Prostate gland (tissue), 2 donors: ENCODE measurements at regions not wholly inside any gene's neighbourhood (a gene's known extent, or its start where the extent isn't known, plus 50 kb on each side); places are given as distances from the start of the nearest gene placed in this dataset.

ENCODE experiments used
- CTCF ChIP-seq, 4 experiments: fragments of 200-600 bp in 2 of 4; fragments of 450-650 bp in 2 of 4; sonication (generic) in 2 of 4; IDR thresholded peaks; 1 replicate in 3 of 4; 2 replicates in 1 of 4; pipeline ENCODE4 v1.5.1; 2016 to 2019; ENCODE audit warnings: antibody characterized with exemption in 4 of 4, mild to moderate bottlenecking in 2 of 4, moderate library complexity in 2 of 4
- POLR2A ChIP-seq: fragments of 450-650 bp; IDR thresholded peaks from one replicate; pipeline ENCODE4 v1.6.1; 2016; ENCODE audit warnings: antibody characterized with exemption, mild to moderate bottlenecking
- POLR2AphosphoS5 ChIP-seq: sonication (generic); formaldehyde crosslinking; IDR thresholded peaks from one replicate; pipeline ENCODE4 v1.6.1; 2017; ENCODE audit warnings: antibody characterized with exemption

DNA sequence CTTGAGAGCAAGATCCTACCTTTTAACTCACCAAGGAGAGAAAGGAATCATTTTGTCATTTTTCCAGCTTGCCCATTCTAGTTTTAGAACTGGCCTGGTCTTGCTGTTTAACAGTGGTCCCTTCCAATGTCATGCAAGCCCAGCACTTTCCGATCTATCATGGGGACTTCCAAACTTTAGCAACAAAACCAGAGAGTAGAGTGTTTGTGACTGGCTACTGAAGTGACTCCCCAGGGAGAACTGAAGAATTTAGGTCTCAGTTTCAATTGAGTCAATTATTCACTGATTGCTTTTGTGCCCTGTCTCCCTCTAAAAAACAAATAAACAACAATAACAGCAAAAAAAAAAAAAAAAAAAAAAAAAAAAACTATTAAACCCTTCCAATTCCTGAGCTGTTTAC is 108.3 kb downstream of the LHFPL1 start:
- no peak for TF ChIP-seq CTCF (IDR thresholded peaks at IDR 0.05)
- TF ChIP-seq POLR2AphosphoS5 = no peak
- TF ChIP-seq POLR2A = no peak
